GM12864 (cell line): ENCODE measurements at regions not wholly inside any gene's neighbourhood (a gene's known extent, or its start where the extent isn't known, plus 50 kb on each side); places are given as distances from the start of the nearest gene placed in this dataset.

Experiments used
- DNase-seq: peaks from one replicate; pipeline ENCODE4 v3.0.0-alpha.2; 2011; ENCODE audit warnings: low read depth
- H3K4me3 ChIP-seq: 2 replicates; pipeline ENCODE4 v1.5.1; 2011; ENCODE audit warnings: mild to moderate bottlenecking, low read depth, low read length, control low read depth
- CTCF ChIP-seq: IDR thresholded peaks from 2 replicates; pipeline ENCODE4 v1.5.1; 2011; ENCODE audit warnings: low read depth, mild to moderate bottlenecking, moderate library complexity, low read length, control low read depth, inconsistent platforms; ENCODE audit errors: missing control alignments

GRCh38 chr11:106457727-106458126 is 380.3 kb downstream of the AASDHPPT start:
- no peak overlapping the region for H3K4me3 ChIP-seq
- no peak for DNase-seq
- no peak for TF ChIP-seq CTCF

GRCh38 chr11:106459135-106459534 is 381.7 kb downstream of the AASDHPPT start:
- DNase-seq: no peak
- no peak overlapping the region for H3K4me3 ChIP-seq
- no peak for TF ChIP-seq CTCF

GRCh38 chr11:106461148-106461691 is 383.8 kb downstream of the AASDHPPT start:
- no peak overlapping the region for H3K4me3 ChIP-seq
- no peak for DNase-seq
- TF ChIP-seq CTCF: no peak

- H3K4me3 ChIP-seq: no peak overlapping the region
- no peak for DNase-seq
- TF ChIP-seq CTCF: no peak
Observed at GRCh38 chr11:106461839-106462545, 384.5 kb downstream of the AASDHPPT start.

- no peak for TF ChIP-seq CTCF
- DNase-seq: no peak
- H3K4me3 ChIP-seq: no peak overlapping the region
Observed at GRCh38 chr11:106463154-106463553, 385.7 kb downstream of the AASDHPPT start.

- DNase-seq: no peak
- no peak overlapping the region for H3K4me3 ChIP-seq
- no peak for TF ChIP-seq CTCF
Observed at GRCh38 chr11:106463796-106464201, 386.3 kb downstream of the AASDHPPT start.

GRCh38 chr11:106464728-106465127 is 387.3 kb downstream of the AASDHPPT start:
- TF ChIP-seq CTCF: no peak
- no peak for DNase-seq
- H3K4me3 ChIP-seq: no peak overlapping the region
